ENCODE measurements at regions not wholly inside any gene's neighbourhood (a gene's known extent, or its start where the extent isn't known, plus 50 kb on each side); places are given as distances from the start of the nearest gene placed in this dataset.

DNA sequence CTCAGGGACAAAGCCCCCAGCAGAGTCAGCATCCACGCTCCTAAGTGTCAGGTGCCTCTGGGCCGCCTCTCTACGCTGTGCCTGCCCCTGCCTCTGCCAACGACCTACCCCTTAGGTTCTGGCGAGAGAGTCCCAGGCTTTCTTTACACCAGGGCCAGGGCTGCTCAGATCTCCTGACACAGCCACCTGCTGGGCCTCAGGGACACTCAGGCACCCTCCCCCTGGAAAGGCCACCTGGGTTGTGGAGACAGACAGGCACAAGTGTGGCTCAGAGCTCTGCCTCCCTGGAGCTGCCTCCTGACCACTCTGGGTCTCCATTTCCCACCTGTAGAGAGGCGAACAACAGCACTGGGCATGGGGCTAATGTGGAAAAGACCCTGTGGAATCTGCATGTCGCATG is 90.0 kb upstream of the ADRA2C start:
- Mint-ChIP-seq H3K36me3 (ENCODE audit: low read depth, unreplicated experiment) (no peaks in the 10 kb centered on the region), H3K27ac (ENCODE audit: unreplicated experiment) (no peak overlapping the region), H3K27me3 (ENCODE audit: unreplicated experiment) (peaks cover 3% of the 10 kb centered on the region), H3K4me1 (ENCODE audit: unreplicated experiment) (peaks cover 7% of the 10 kb centered on the region), H3K4me3 (ENCODE audit: unreplicated experiment) (no peak overlapping the region), H3K9me3 (ENCODE audit: unreplicated experiment) (no peaks in the 10 kb centered on the region)
- no peak for DNase-seq (ENCODE audit: low spot score)
- TF ChIP-seq, protein P1, sequence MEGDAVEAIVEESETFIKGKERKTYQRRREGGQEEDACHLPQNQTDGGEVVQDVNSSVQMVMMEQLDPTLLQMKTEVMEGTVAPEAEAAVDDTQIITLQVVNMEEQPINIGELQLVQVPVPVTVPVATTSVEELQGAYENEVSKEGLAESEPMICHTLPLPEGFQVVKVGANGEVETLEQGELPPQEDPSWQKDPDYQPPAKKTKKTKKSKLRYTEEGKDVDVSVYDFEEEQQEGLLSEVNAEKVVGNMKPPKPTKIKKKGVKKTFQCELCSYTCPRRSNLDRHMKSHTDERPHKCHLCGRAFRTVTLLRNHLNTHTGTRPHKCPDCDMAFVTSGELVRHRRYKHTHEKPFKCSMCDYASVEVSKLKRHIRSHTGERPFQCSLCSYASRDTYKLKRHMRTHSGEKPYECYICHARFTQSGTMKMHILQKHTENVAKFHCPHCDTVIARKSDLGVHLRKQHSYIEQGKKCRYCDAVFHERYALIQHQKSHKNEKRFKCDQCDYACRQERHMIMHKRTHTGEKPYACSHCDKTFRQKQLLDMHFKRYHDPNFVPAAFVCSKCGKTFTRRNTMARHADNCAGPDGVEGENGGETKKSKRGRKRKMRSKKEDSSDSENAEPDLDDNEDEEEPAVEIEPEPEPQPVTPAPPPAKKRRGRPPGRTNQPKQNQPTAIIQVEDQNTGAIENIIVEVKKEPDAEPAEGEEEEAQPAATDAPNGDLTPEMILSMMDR (IDR thresholded peaks at IDR 0.05; ENCODE audit: unreplicated experiment) = no peak

DNA sequence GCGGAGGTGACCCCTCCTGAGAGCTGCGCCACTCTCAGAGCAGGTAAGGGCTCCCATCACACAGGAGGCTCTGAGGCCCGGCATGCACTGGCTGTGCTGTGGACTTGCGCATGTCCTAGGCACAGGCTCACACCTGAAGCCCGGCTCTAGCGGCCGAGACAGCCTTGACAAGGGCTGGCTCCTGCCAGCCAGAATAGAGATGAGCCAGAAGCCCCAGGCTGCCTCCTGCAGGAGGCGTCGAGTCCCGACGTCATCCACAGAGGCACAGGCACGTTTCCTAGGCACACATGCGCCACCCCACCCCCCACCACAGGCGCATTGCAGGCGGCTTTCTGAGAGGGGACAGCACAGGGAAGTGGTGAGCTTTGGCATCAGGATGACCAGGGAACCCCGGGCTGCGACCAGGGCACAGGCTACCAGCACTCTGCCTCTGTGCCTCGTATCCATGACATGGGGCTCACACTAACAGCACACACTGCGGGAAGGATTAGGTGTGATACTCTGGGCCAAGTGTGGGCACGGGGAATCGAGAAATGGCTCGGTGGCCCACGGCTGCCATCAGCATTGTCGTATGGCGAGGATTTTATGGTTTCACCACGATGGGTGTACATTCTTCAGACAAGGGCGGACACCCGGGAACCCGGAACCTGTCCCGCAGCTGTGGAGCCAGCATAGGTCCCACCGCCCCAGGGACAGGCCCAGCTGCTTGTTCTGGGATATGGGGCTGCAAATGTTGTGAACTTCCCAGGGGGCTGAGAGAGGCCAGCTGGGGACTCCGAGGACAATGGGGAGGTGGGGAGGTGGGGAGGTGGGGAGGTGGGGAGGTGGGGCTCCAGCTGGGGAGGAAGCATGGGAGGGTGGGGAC is 90.7 kb upstream of the ADRA2C start:
- Mint-ChIP-seq H3K27me3 (ENCODE audit: unreplicated experiment) (peaks cover 3% of the 10 kb centered on the region), H3K4me1 (ENCODE audit: unreplicated experiment) (peaks cover 7% of the 10 kb centered on the region), H3K27ac (ENCODE audit: unreplicated experiment) (no peak overlapping the region), H3K9me3 (ENCODE audit: unreplicated experiment) (no peaks in the 10 kb centered on the region), H3K36me3 (ENCODE audit: low read depth, unreplicated experiment) (no peaks in the 10 kb centered on the region), H3K4me3 (ENCODE audit: unreplicated experiment) (peak overlapping the region; percentile 56)
- DNase-seq (ENCODE audit: low spot score) = no peak
- TF ChIP-seq, protein P1 (IDR thresholded peaks at IDR 0.05; ENCODE audit: unreplicated experiment) = no peak

GRCh38 chr4:3674479-3674851 is 91.7 kb upstream of the ADRA2C start:
- peaks cover 3% of the 10 kb centered on the region for H3K27me3 Mint-ChIP-seq (ENCODE audit: unreplicated experiment)

DNA sequence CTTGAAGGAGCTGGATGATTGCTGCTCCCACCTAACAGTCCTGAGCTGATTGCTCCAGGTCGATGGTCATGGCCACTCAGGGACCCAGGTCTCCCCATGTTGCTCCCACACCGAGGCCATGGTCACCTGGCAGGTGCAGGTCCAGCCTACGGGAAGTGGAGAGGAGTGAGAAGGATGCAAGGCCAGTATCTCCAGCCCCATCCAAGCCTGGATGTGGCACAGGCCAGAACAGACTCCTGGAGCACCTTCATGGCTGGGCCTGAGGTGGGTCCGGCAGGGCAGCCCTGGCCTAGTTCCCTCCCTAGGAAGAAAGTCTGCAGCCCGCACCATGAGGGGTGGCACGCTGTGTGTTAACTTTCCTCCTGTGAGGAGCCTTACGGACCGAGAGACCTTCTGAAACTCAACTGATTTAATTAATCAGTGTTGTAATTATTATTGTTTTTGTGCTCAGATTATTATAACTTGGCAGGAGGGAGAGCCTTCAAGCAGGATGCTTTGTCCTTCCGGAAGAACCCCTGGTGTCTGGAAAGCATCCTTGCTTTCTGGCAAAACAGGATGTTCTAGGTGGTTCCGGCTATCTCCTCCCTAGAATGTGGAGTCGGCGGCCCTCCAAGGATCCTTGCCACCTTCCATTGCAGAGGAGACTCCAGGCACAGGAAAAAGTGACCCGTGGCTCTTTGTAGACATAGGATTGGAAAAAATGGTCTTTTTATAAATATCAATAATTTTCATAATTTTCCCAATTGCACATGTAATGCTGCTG is 92.3 kb upstream of the ADRA2C start:
- Mint-ChIP-seq H3K36me3 (ENCODE audit: low read depth, unreplicated experiment) (no peaks in the 10 kb centered on the region), H3K27me3 (ENCODE audit: unreplicated experiment) (peaks cover 3% of the 10 kb centered on the region), H3K9me3 (ENCODE audit: unreplicated experiment) (no peaks in the 10 kb centered on the region), H3K27ac (ENCODE audit: unreplicated experiment) (no peak overlapping the region), H3K4me3 (ENCODE audit: unreplicated experiment) (no peak overlapping the region), H3K4me1 (ENCODE audit: unreplicated experiment) (peaks cover 7% of the 10 kb centered on the region)
- TF ChIP-seq, protein P1 (IDR thresholded peaks at IDR 0.05; ENCODE audit: unreplicated experiment) = no peak
- DNase-seq (ENCODE audit: low spot score) = no peak

More at GRCh38 chr4:3674479-3674851, 91.7 kb upstream of the ADRA2C start:
- DNase-seq (ENCODE audit: low spot score) = no peak
- H3K27ac Mint-ChIP-seq (ENCODE audit: unreplicated experiment) = no peak overlapping the region
- H3K9me3 Mint-ChIP-seq (ENCODE audit: unreplicated experiment) = no peaks in the 10 kb centered on the region
- H3K36me3 Mint-ChIP-seq (ENCODE audit: low read depth, unreplicated experiment) = no peaks in the 10 kb centered on the region
- TF ChIP-seq, protein P1 (IDR thresholded peaks at IDR 0.05; ENCODE audit: unreplicated experiment) = no peak
- H3K4me3 Mint-ChIP-seq (ENCODE audit: unreplicated experiment) = no peak overlapping the region
- peaks cover 7% of the 10 kb centered on the region for H3K4me1 Mint-ChIP-seq (ENCODE audit: unreplicated experiment)

- Mint-ChIP-seq H3K27ac (ENCODE audit: unreplicated experiment) (no peak overlapping the region), H3K27me3 (ENCODE audit: unreplicated experiment) (peaks cover 5% of the 10 kb centered on the region), H3K4me3 (ENCODE audit: unreplicated experiment) (no peak overlapping the region), H3K4me1 (ENCODE audit: unreplicated experiment) (peaks cover 7% of the 10 kb centered on the region), H3K9me3 (ENCODE audit: unreplicated experiment) (no peaks in the 10 kb centered on the region), H3K36me3 (ENCODE audit: low read depth, unreplicated experiment) (no peaks in the 10 kb centered on the region)
- no peak for DNase-seq (ENCODE audit: low spot score)
- TF ChIP-seq, protein P1 (IDR thresholded peaks at IDR 0.05; ENCODE audit: unreplicated experiment) = no peak
Measured at GRCh38 chr4:3673176-3673575, 93.0 kb upstream of the ADRA2C start.

Data from endothelial cell (in vitro differentiated cells).